Activated CD4-positive, alpha-beta T cell treated with anti-CD3 and anti-CD28 coated beads, Interleukin-2, amount 10 ng/mL, durations not matched to agents 7 days and 5 days (primary cell): ENCODE measurements at regions not wholly inside any gene's neighbourhood (a gene's known extent, or its start where the extent isn't known, plus 50 kb on each side); places are given as distances from the start of the nearest gene placed in this dataset.

Experiments used
- CTCF ChIA-PET: fragments of 350-600 bp; sonication (Branson Sonifier 250); formaldehyde crosslinking; loops from one replicate; lab custom pipeline; 2021; ENCODE audit warnings: antibody characterized with exemption; lab: Charles Lee
- POLR2A ChIA-PET: fragments of 350-600 bp; sonication (Branson Sonifier 250); formaldehyde crosslinking; loops from one replicate; lab custom pipeline; 2021; ENCODE audit warnings: antibody characterized with exemption; lab: Charles Lee
- DNase-seq: peaks from one replicate; pipeline ENCODE4 v3.0.0-alpha.2; 2020
- H3K27ac Mint-ChIP-seq: one replicate; pipeline ENCODE4 v1.8.0; 2021; ENCODE audit warnings: mild to moderate bottlenecking, moderate library complexity, mixed read lengths
- H3K27me3 Mint-ChIP-seq: one replicate; pipeline ENCODE4 v1.8.0; 2021; ENCODE audit warnings: mixed read lengths
- H3K36me3 Mint-ChIP-seq: one replicate; pipeline ENCODE4 v1.8.0; 2021; ENCODE audit warnings: low read depth, mixed read lengths
- H3K4me1 Mint-ChIP-seq: one replicate; pipeline ENCODE4 v1.8.0; 2021; ENCODE audit warnings: mixed read lengths
- H3K4me3 Mint-ChIP-seq: one replicate; pipeline ENCODE4 v1.8.0; 2021; ENCODE audit warnings: mild to moderate bottlenecking, moderate library complexity, mixed read lengths
- H3K9me3 Mint-ChIP-seq: one replicate; pipeline ENCODE4 v1.8.0; 2021; ENCODE audit warnings: mixed read lengths

DNA sequence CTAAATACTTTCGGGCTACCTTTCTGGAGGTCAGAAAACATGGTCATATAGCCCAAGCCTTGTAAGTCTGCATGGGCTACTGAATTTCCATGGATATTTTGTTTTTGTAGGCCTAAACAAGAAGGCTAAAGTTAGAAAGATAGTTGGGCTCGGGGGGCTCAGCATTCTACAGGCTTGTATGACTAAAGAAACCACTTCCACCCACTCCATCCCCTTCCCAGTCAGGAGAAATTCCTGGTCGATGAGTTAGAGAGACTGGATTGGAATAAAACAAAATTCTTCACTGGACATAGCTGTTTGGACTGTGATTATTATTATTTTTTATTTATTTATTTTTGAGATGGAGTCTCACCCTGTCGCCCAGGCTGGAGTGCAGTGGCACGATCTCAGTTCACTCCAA is 539.4 kb upstream of the TNP1 start:
- H3K27ac Mint-ChIP-seq = no peak overlapping the region
- H3K9me3 Mint-ChIP-seq = peaks cover 3% of the 10 kb centered on the region
- CTCF ChIA-PET = no interaction called here

DNA sequence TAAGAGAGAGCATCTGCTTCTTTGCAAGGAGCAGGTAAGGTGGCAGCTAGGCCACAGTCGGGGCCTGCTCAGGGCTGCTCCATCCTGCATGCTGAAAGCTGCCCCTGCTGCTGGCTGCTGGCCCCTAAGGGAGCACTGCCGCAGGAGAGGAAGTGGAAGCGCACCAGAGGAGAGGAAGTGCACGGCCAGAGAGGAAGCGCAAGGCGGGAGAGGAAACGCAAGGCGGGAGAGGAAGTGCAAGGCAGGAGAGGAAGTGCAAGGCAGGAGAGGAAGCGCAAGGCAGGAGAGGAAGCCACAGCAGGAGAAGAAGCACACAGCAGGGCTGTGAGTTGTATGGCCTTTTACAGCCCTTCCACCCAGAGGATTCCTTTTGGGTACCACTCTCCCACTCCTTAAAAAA is 539.0 kb upstream of the TNP1 start:
- Mint-ChIP-seq H3K27me3 (no peaks in the 10 kb centered on the region), H3K4me3 (no peak overlapping the region), H3K9me3 (peaks cover 3% of the 10 kb centered on the region), H3K36me3 (peaks cover 3% of the 10 kb centered on the region), H3K4me1 (peaks cover 9% of the 10 kb centered on the region), H3K27ac (no peak overlapping the region)
- POLR2A ChIA-PET = no interaction called here
- CTCF ChIA-PET = no interaction called here
- DNase-seq = no peak

More for the DNA sequence above, 539.4 kb upstream of the TNP1 start:
- no peak overlapping the region for H3K4me3 Mint-ChIP-seq
- H3K36me3 Mint-ChIP-seq = peaks cover 3% of the 10 kb centered on the region
- H3K4me1 Mint-ChIP-seq = peaks cover 9% of the 10 kb centered on the region
- POLR2A ChIA-PET = no interaction called here
- no peak for DNase-seq
- no peaks in the 10 kb centered on the region for H3K27me3 Mint-ChIP-seq

DNA sequence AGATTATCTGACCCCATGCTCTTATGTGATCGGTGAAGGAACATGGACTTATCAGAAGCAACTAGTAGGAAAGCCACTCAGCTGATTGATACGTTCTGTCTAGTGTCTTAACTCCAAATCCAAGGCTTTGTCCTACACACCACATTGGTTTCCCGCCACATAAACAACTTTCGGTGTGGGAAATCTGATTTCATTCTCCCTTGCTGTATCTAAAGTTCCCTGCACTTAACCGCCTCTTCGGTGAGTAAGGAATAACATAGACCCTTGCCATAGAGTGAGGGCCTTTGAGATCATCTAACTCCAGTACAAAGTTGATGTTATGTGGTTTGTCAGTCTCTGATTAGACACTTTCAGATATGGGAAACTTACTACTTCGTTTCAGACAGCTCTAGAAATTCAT is 538.2 kb upstream of the TNP1 start:
- Mint-ChIP-seq H3K4me3 (no peak overlapping the region), H3K27ac (no peak overlapping the region), H3K36me3 (peaks cover 3% of the 10 kb centered on the region), H3K27me3 (no peaks in the 10 kb centered on the region), H3K9me3 (peaks cover 3% of the 10 kb centered on the region), H3K4me1 (peaks cover 9% of the 10 kb centered on the region)
- CTCF ChIA-PET = no interaction called here
- POLR2A ChIA-PET = no interaction called here
- no peak for DNase-seq

GRCh38 chr2:217396586-217396985 is 536.7 kb upstream of the TNP1 start:
- ChIA-PET CTCF (interaction anchor here (0.6 to 1.4 kb wide), 2 partner anchors 15 to 104 kb away, joined by 3 read pairs; no protein-coding TSS in a partner anchor), POLR2A (no interaction called here)
- Mint-ChIP-seq H3K27ac (no peak overlapping the region), H3K9me3 (peaks cover 6% of the 10 kb centered on the region), H3K4me3 (no peak overlapping the region), H3K27me3 (no peaks in the 10 kb centered on the region), H3K36me3 (peaks cover 3% of the 10 kb centered on the region), H3K4me1 (peaks cover 9% of the 10 kb centered on the region)
- DNase-seq = no peak

DNA sequence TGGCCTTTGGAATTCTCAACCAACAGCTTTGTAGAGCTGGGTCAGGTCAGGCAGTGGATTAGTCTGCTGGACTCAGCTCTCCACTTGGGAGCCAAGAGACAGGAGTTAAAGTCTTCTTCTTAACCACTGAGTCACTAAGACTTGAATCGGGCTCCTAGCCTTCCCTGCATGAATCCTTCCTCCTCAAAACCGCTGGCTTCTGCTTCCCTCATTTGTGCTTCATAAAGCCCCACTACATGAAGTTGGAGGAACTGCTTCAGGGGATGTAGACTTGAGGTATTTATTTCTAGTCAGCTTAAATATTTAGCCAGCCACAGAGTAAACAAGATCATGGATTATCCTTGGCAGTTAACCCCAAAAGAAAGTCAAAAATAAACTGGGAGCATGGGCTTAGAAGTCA is 536.3 kb upstream of the TNP1 start:
- ChIA-PET CTCF (interaction anchor here (0.6 to 1.4 kb wide), 2 partner anchors 16 to 104 kb away, joined by 3 read pairs; no protein-coding TSS in a partner anchor), POLR2A (no interaction called here)

GRCh38 chr2:217394510-217395351 is 534.9 kb upstream of the TNP1 start:
- peaks cover 9% of the 10 kb centered on the region for H3K4me1 Mint-ChIP-seq
- DNase-seq = no peak
- ChIA-PET POLR2A (no interaction called here), CTCF (no interaction called here)
- peaks cover 11% of the 10 kb centered on the region for H3K9me3 Mint-ChIP-seq
- H3K27ac Mint-ChIP-seq = no peak overlapping the region
- H3K4me3 Mint-ChIP-seq = no peak overlapping the region
- H3K27me3 Mint-ChIP-seq = no peaks in the 10 kb centered on the region
- H3K36me3 Mint-ChIP-seq = peaks cover 3% of the 10 kb centered on the region

More for the DNA sequence above, 536.3 kb upstream of the TNP1 start:
- Mint-ChIP-seq H3K4me3 (no peak overlapping the region), H3K4me1 (peaks cover 9% of the 10 kb centered on the region), H3K9me3 (peaks cover 10% of the 10 kb centered on the region), H3K36me3 (peaks cover 3% of the 10 kb centered on the region), H3K27me3 (no peaks in the 10 kb centered on the region), H3K27ac (no peak overlapping the region)
- no peak for DNase-seq

DNA sequence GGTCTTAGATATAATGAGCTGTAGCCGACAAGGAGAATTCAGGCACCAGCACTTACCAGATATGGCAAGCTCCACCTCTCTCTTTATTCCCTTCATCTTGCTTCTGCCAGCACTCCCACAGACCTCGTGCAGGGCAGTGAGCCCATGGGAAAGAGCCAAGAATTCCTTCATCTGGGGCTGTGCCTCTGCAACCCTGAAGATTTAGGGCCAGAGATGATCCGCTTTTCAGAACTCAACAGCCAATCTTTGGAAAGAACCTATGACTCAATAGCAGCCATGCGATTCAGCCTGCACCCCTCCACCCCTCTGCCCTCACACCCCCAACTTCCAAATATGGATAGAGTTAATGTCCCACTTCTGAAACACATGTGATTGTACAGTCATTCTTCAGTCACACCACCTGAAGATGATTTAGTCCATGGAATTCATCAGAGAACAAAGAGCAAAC is 533.7 kb upstream of the TNP1 start:
- ChIA-PET CTCF (no interaction called here), POLR2A (no interaction called here)
- Mint-ChIP-seq H3K4me3 (no peak overlapping the region), H3K9me3 (peaks cover 8% of the 10 kb centered on the region), H3K27ac (no peak overlapping the region), H3K4me1 (peaks cover 2% of the 10 kb centered on the region), H3K27me3 (no peaks in the 10 kb centered on the region), H3K36me3 (no peaks in the 10 kb centered on the region)
- no peak for DNase-seq

DNA sequence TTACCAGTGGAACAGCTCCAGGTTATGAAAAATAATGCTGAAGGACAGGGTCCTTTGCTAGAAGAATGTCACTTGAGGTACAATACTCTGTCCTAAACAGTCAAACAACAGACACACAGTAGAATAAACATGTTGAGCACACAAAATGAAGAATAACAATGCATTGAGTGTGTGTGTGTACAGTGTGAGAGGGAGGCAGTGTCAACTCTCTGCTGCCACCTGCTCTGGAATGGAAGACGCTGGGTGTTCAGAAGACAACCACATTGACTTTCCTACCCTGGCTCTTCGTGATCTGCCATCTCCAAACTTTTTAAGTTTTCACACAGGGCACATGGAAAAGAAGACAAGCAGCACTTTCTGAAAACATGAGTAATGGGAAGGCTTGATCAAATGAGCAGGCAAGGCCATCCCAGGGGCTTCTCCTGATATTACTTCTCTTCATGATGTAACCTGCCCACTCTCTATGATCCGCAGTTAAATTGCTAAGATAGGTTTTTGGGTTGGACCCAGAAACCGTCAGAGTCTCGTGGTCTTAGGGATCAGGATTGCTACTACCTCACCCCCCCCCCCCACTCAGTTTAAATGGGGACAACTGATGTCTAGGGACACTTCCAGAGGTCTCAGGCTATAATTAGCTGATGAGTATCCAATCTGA is 533.2 kb upstream of the TNP1 start:
- no peak for DNase-seq
- no peaks in the 10 kb centered on the region for H3K36me3 Mint-ChIP-seq
- H3K9me3 Mint-ChIP-seq = peaks cover 8% of the 10 kb centered on the region
- ChIA-PET POLR2A (no interaction called here), CTCF (no interaction called here)
- no peak overlapping the region for H3K4me3 Mint-ChIP-seq
- H3K27ac Mint-ChIP-seq = no peak overlapping the region
- no peaks in the 10 kb centered on the region for H3K27me3 Mint-ChIP-seq
- H3K4me1 Mint-ChIP-seq = no peaks in the 10 kb centered on the region

GRCh38 chr2:217387776-217388387 is 528.0 kb upstream of the TNP1 start:
- DNase-seq = no peak
- H3K4me3 Mint-ChIP-seq = no peak overlapping the region
- POLR2A ChIA-PET = no interaction called here
- CTCF ChIA-PET = no interaction called here
- H3K36me3 Mint-ChIP-seq = no peaks in the 10 kb centered on the region
- H3K27me3 Mint-ChIP-seq = peaks cover 3% of the 10 kb centered on the region
- H3K27ac Mint-ChIP-seq = no peak overlapping the region
- peaks cover 8% of the 10 kb centered on the region for H3K9me3 Mint-ChIP-seq
- no peaks in the 10 kb centered on the region for H3K4me1 Mint-ChIP-seq

DNA sequence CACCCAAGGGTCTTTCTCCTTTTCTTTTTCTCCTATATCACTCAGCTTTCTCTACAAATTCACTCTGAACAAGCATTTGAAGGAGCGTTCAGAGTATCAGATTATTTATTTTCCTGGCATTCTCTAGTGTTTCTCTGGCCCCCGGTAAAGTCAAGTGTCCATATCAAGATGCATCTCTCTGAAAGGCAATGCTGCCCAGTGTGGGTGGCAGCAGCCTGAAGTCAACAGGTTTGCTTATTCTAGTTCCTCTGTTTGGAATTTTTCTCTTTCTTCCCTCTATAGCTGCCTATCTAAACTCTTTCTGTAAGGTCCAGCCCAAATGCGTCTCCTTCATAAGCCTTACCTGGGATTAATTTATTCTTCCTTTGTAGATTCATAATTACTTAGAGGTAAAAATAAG is 526.2 kb upstream of the TNP1 start:
- H3K4me1 Mint-ChIP-seq = no peaks in the 10 kb centered on the region
- ChIA-PET CTCF (no interaction called here), POLR2A (no interaction called here)
- H3K36me3 Mint-ChIP-seq = no peaks in the 10 kb centered on the region
- H3K9me3 Mint-ChIP-seq = no peaks in the 10 kb centered on the region
- H3K27me3 Mint-ChIP-seq = peaks cover 3% of the 10 kb centered on the region
- no peak overlapping the region for H3K4me3 Mint-ChIP-seq
- DNase-seq = no peak
- H3K27ac Mint-ChIP-seq = no peak overlapping the region

- H3K36me3 Mint-ChIP-seq = no peaks in the 10 kb centered on the region
- no peaks in the 10 kb centered on the region for H3K4me1 Mint-ChIP-seq
- CTCF ChIA-PET = no interaction called here
- DNase-seq = no peak
- H3K27me3 Mint-ChIP-seq = peaks cover 3% of the 10 kb centered on the region
- POLR2A ChIA-PET = no interaction called here
- peaks cover 3% of the 10 kb centered on the region for H3K9me3 Mint-ChIP-seq
- no peak overlapping the region for H3K4me3 Mint-ChIP-seq
- no peak overlapping the region for H3K27ac Mint-ChIP-seq
Measured at GRCh38 chr2:217383620-217384019, 523.8 kb upstream of the TNP1 start.

DNA sequence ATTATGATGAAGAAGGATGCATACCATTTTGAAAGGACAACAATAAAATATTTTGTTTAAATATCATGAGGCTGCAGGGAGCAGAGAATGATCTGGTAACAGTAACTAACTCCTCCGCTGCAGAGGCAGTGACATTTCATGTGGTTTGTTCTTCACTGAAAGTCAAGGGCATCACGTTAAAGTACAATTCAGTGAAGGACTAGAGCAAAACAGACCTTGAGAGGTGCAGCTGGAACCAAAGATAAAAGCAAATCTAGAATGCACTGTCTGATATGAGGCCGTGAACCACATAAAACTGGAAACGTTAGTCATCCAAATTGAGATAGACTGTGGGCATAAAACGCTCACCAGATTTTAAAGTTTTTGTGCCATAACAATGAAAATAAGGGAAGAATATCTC is 522.9 kb upstream of the TNP1 start:
- no peaks in the 10 kb centered on the region for H3K36me3 Mint-ChIP-seq
- POLR2A ChIA-PET = no interaction called here
- CTCF ChIA-PET = no interaction called here
- H3K4me3 Mint-ChIP-seq = no peak overlapping the region
- H3K4me1 Mint-ChIP-seq = no peaks in the 10 kb centered on the region
- peaks cover 3% of the 10 kb centered on the region for H3K27me3 Mint-ChIP-seq
- no peak overlapping the region for H3K27ac Mint-ChIP-seq
- peaks cover 3% of the 10 kb centered on the region for H3K9me3 Mint-ChIP-seq
- DNase-seq = no peak

DNA sequence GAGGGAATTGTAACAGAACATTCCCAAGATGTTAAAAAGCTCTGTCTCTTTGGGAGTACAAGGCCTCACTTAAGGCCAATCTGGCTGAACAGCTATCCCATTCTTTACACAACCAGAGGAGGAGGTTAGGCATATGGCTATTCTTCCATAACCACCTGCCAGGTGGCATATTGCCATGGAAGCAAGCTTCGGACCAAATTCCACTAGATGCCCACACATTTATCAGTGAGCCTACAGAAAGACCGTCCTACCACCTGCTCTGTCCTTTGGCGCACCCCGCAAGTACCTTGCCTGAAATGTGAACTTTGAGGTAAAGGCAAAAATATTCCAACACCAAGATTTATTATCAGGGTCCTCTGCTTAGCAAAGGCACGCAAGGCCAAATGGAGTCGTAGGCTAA is 519.9 kb upstream of the TNP1 start:
- DNase-seq = no peak
- Mint-ChIP-seq H3K4me1 (no peaks in the 10 kb centered on the region), H3K27ac (no peak overlapping the region), H3K9me3 (peaks cover 6% of the 10 kb centered on the region), H3K4me3 (no peak overlapping the region), H3K27me3 (peaks cover 2% of the 10 kb centered on the region), H3K36me3 (no peaks in the 10 kb centered on the region)
- ChIA-PET POLR2A (no interaction called here), CTCF (no interaction called here)
